ENCODE measurements at regions not wholly inside any gene's neighbourhood (a gene's known extent, or its start where the extent isn't known, plus 50 kb on each side); places are given as distances from the start of the nearest gene placed in this dataset.

GRCh38 chr6:14824484-14825275, 421.2 kb upstream of the JARID2 start:
- POLR2A ChIA-PET: no interaction called here
- peaks cover 4% of the 10 kb centered on the region for H3K9me3 Mint-ChIP-seq (ENCODE audit: unreplicated experiment)
- CTCF ChIA-PET: no interaction called here
- Histone ChIP-seq H3K4me1 (no peaks in the 10 kb centered on the region), H3K36me3 (ENCODE audit: control insufficient read depth, insufficient read depth, low read length) (no peaks in the 10 kb centered on the region), H3K4me3 (ENCODE audit: low read depth, low read length) (no peak overlapping the region), H3K27me3 (replicated peaks; ENCODE audit: control insufficient read depth, insufficient read depth, low read length) (no peaks in the 10 kb centered on the region), H3K9me3 (no peaks in the 10 kb centered on the region)
- no peak overlapping the region for H3K27ac Mint-ChIP-seq (ENCODE audit: unreplicated experiment)
- peaks cover 17% of the 10 kb centered on the region for H3K4me1 Mint-ChIP-seq (ENCODE audit: low read depth, unreplicated experiment)
- H3K27me3 Mint-ChIP-seq (ENCODE audit: insufficient read depth, unreplicated experiment): peaks cover 3% of the 10 kb centered on the region
- H3K4me3 Mint-ChIP-seq (ENCODE audit: unreplicated experiment): no peak overlapping the region
- intact Hi-C loops (cut with micrococcal nuclease; ENCODE audit: unreplicated experiment): no loop called here
- no TSS peak for BruUV-seq (replicated peaks)
- TF ChIP-seq CTCF (IDR thresholded peaks at IDR 0.05; ENCODE audit: insufficient read depth in 1 of 2, low read depth in 1 of 2, low read length in 1 of 2, severe bottlenecking in 1 of 2, unreplicated experiment in 1 of 2): no peak
- DNase-seq: no peak
- H3K36me3 Mint-ChIP-seq (ENCODE audit: insufficient read depth, unreplicated experiment): no peaks in the 10 kb centered on the region

- H3K9me3 Mint-ChIP-seq (ENCODE audit: unreplicated experiment): no peaks in the 10 kb centered on the region
- TF ChIP-seq CTCF (IDR thresholded peaks at IDR 0.05; ENCODE audit: insufficient read depth in 1 of 2, low read depth in 1 of 2, low read length in 1 of 2, severe bottlenecking in 1 of 2, unreplicated experiment in 1 of 2): no peak
- H3K4me3 Mint-ChIP-seq (ENCODE audit: unreplicated experiment): no peak overlapping the region
- Histone ChIP-seq H3K27me3 (replicated peaks; ENCODE audit: control insufficient read depth, insufficient read depth, low read length) (no peaks in the 10 kb centered on the region), H3K4me3 (ENCODE audit: low read depth, low read length) (no peak overlapping the region), H3K4me1 (no peaks in the 10 kb centered on the region), H3K36me3 (ENCODE audit: control insufficient read depth, insufficient read depth, low read length) (no peaks in the 10 kb centered on the region), H3K9me3 (no peaks in the 10 kb centered on the region)
- DNase-seq: no peak
- H3K36me3 Mint-ChIP-seq (ENCODE audit: insufficient read depth, unreplicated experiment): no peaks in the 10 kb centered on the region
- CTCF ChIA-PET: no interaction called here
- peaks cover 14% of the 10 kb centered on the region for H3K4me1 Mint-ChIP-seq (ENCODE audit: low read depth, unreplicated experiment)
- POLR2A ChIA-PET: no interaction called here
- BruUV-seq (replicated peaks): no TSS peak
- intact Hi-C loops (cut with micrococcal nuclease; ENCODE audit: unreplicated experiment): no loop called here
- no peak overlapping the region for H3K27ac Mint-ChIP-seq (ENCODE audit: unreplicated experiment)
- H3K27me3 Mint-ChIP-seq (ENCODE audit: insufficient read depth, unreplicated experiment): peaks cover 5% of the 10 kb centered on the region
Observed at GRCh38 chr6:14826456-14826855, 419.4 kb upstream of the JARID2 start.

GRCh38 chr6:14827354-14827753, 418.5 kb upstream of the JARID2 start:
- Mint-ChIP-seq H3K9me3 (ENCODE audit: unreplicated experiment) (no peaks in the 10 kb centered on the region), H3K27me3 (ENCODE audit: insufficient read depth, unreplicated experiment) (peaks cover 5% of the 10 kb centered on the region), H3K27ac (ENCODE audit: unreplicated experiment) (no peak overlapping the region), H3K36me3 (ENCODE audit: insufficient read depth, unreplicated experiment) (no peaks in the 10 kb centered on the region), H3K4me3 (ENCODE audit: unreplicated experiment) (no peak overlapping the region), H3K4me1 (ENCODE audit: low read depth, unreplicated experiment) (peaks cover 14% of the 10 kb centered on the region)
- H3K36me3 ChIP-seq (ENCODE audit: control insufficient read depth, insufficient read depth, low read length): no peaks in the 10 kb centered on the region
- ChIA-PET POLR2A (no interaction called here), CTCF (no interaction called here)
- no peaks in the 10 kb centered on the region for H3K9me3 ChIP-seq
- H3K27me3 ChIP-seq (replicated peaks; ENCODE audit: control insufficient read depth, insufficient read depth, low read length): no peaks in the 10 kb centered on the region
- H3K4me3 ChIP-seq (ENCODE audit: low read depth, low read length): no peak overlapping the region
- DNase-seq: no peak
- no peak for TF ChIP-seq CTCF (IDR thresholded peaks at IDR 0.05; ENCODE audit: insufficient read depth in 1 of 2, low read depth in 1 of 2, low read length in 1 of 2, severe bottlenecking in 1 of 2, unreplicated experiment in 1 of 2)
- H3K4me1 ChIP-seq: no peaks in the 10 kb centered on the region
- intact Hi-C loops (cut with micrococcal nuclease; ENCODE audit: unreplicated experiment): no loop called here
- no TSS peak for BruUV-seq (replicated peaks)

Measured in Caco-2 (cell line).